Left lung (tissue), 4 donors: ENCODE measurements at regions not wholly inside any gene's neighbourhood (a gene's known extent, or its start where the extent isn't known, plus 50 kb on each side); places are given as distances from the start of the nearest gene placed in this dataset.

Experiments used
- ATAC-seq: fragments of 200-7000 bp; cut with Tn5 transposase; one replicate; pipeline ENCODE4 v1.9.1; 2020; ENCODE audit warnings: moderate library complexity
- DNase-seq, 4 donors: peaks; one replicate each; pipeline ENCODE4 v3.0.0-alpha.2; 2013 to 2020
- H3K27ac ChIP-seq, 2 donors: fragments of 200-600 bp; sonication (generic) in 1 of 2; one replicate each; pipeline versions ENCODE4 v1.5.0 to v1.8.0; 2020 to 2021
- H3K27me3 ChIP-seq, 2 donors: fragments of 200-600 bp; sonication (generic) in 1 of 2; one replicate each; pipeline versions ENCODE4 v1.5.0 to v1.8.0; 2020 to 2021
- H3K36me3 ChIP-seq, 2 donors: fragments of 200-600 bp; sonication (generic) in 1 of 2; one replicate each; pipeline versions ENCODE4 v1.5.0 to v1.8.0; 2020 to 2021
- H3K4me1 ChIP-seq, 2 donors: fragments of 200-600 bp; one replicate each; pipeline ENCODE4 v1.8.0; 2021
- H3K4me3 ChIP-seq, 2 donors: fragments of 200-600 bp; sonication (generic) in 1 of 2; one replicate each; pipeline versions ENCODE4 v1.5.0 to v1.8.0; 2020 to 2021; ENCODE audit warnings: mild to moderate bottlenecking in 1 of 2
- H3K9me3 ChIP-seq, 2 donors: fragments of 200-600 bp; sonication (generic) in 1 of 2; one replicate each; pipeline versions ENCODE4 v1.5.0 to v1.8.0; 2020 to 2021
- intact Hi-C, 2 donors: fragments of 100-400 bp; cut with DNase I; formaldehyde crosslinking; loops; one replicate each; pipeline versions ENCODE4 v1.11.2 to v1.14.2; 2022
- TF ChIP-seq, protein P1 (sequence below), 2 donors: fragments of 200-600 bp; sonication (generic) in 1 of 2; IDR thresholded peaks; one replicate each; pipeline versions ENCODE4 v1.5.0 to v1.8.0; 2021; ENCODE audit warnings: antibody characterized with exemption in 2 of 2
- donor health status: DM: no; HTN: yes; CAD: no.
- donor health status: DM: no; HTN: no; CAD: no.

DNA sequence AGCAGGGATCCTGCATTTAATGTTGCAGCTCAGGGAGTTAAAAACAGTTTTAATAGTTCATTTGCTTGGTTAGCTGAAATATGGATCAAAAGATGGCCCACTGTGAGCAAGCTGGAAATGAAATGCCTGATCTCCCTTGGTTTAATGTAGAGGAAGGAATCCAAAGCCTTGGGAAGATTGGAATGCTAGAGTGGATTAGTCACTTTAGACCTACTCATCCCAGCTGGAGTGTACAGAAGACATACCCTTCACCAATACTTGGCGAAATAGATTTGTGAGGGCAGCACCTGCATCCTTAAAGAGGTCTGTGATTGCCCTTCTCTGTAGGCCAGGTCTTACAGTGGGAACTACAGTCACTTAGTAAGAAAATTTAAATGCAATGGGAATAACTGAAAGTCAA lies 58.0 kb upstream of the KRAS start:
- Histone ChIP-seq H3K4me3 (no peak overlapping the region), H3K9me3 (no peaks in the 10 kb centered on the region), H3K4me1 (no peaks in the 10 kb centered on the region), H3K27ac (no peak overlapping the region), H3K36me3 (no peaks in the 10 kb centered on the region), H3K27me3 (no peaks in the 10 kb centered on the region)
- TF ChIP-seq, protein P1, sequence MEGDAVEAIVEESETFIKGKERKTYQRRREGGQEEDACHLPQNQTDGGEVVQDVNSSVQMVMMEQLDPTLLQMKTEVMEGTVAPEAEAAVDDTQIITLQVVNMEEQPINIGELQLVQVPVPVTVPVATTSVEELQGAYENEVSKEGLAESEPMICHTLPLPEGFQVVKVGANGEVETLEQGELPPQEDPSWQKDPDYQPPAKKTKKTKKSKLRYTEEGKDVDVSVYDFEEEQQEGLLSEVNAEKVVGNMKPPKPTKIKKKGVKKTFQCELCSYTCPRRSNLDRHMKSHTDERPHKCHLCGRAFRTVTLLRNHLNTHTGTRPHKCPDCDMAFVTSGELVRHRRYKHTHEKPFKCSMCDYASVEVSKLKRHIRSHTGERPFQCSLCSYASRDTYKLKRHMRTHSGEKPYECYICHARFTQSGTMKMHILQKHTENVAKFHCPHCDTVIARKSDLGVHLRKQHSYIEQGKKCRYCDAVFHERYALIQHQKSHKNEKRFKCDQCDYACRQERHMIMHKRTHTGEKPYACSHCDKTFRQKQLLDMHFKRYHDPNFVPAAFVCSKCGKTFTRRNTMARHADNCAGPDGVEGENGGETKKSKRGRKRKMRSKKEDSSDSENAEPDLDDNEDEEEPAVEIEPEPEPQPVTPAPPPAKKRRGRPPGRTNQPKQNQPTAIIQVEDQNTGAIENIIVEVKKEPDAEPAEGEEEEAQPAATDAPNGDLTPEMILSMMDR (IDR thresholded peaks at IDR 0.05) = no peak
- intact Hi-C loops = no loop called here
- no peak for DNase-seq
- no peak for ATAC-seq

DNA sequence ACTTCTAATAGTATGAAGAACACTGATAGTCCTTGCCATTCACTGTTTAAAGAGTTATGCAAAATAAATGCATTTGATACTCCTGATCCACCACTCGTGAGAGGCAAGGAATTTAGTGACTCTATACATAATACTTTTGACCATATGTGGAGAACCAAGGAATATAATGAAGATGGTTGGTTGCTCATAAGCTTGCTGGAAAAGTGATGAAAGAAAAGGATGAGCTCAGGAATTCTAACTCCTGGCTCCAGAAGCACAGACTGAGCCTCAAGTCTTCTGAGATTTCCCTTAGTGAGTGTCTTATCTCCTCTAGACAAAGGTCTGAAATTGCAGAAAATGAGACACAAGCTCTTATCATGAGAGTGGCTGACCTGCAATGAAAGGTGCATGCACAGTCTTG lies 57.1 kb upstream of the KRAS start:
- no peaks in the 10 kb centered on the region for H3K9me3 ChIP-seq
- DNase-seq (no peak), ATAC-seq (no peak)
- intact Hi-C loops = no loop called here
- no peak overlapping the region for H3K27ac ChIP-seq
- no peaks in the 10 kb centered on the region for H3K36me3 ChIP-seq
- no peaks in the 10 kb centered on the region for H3K27me3 ChIP-seq
- H3K4me1 ChIP-seq = no peaks in the 10 kb centered on the region
- TF ChIP-seq, protein P1 (IDR thresholded peaks at IDR 0.05) = no peak
- H3K4me3 ChIP-seq = no peak overlapping the region

DNA sequence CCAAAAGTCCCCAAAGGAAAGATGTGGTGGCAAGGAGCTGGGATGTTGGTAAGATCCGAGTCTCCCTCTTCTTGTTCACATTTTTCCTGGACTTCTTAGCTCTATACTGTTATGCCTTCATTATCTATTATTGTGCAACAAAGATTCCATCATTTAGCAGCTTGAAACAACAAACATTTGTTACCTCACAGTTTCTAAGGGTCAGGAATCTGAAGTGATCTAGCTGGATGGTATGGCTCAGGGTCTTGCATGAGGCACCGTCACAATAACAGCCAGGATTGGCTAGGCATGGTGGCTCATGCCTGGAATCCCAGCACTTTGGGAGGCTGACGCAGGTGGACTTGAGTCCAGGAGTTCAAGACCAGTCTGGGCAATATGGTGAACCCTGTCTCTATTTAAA lies 51.1 kb upstream of the KRAS start:
- Histone ChIP-seq H3K36me3 (no peaks in the 10 kb centered on the region), H3K27ac (no peak overlapping the region), H3K4me1 (no peaks in the 10 kb centered on the region), H3K27me3 (no peaks in the 10 kb centered on the region), H3K9me3 (no peaks in the 10 kb centered on the region), H3K4me3 (no peak overlapping the region)
- no peak for DNase-seq
- ATAC-seq = no peak
- TF ChIP-seq, protein P1 (IDR thresholded peaks at IDR 0.05) = no peak
- intact Hi-C loops = no loop called here
